HL-60 (cell line): ENCODE measurements at regions not wholly inside any gene's neighbourhood (a gene's known extent, or its start where the extent isn't known, plus 50 kb on each side); places are given as distances from the start of the nearest gene placed in this dataset.

ENCODE experiments used
- DNase-seq, 2 experiments: peaks; one replicate each; pipeline ENCODE4 v3.0.0-alpha.2; 2010 to 2020; ENCODE audit warnings: low read depth in 1 of 2, low spot score in 1 of 2
- H3K27ac ChIP-seq: fragments of 250-450 bp; sonication (Bioruptor Pico); replicated peaks from 2 replicates; pipeline ENCODE4 v1.5.1; 2020; ENCODE audit warnings: mild to moderate bottlenecking, moderate library complexity
- H3K27me3 ChIP-seq: fragments of 250-450 bp; sonication (Bioruptor Pico); 2 replicates; pipeline ENCODE4 v1.5.1; 2021; ENCODE audit warnings: mild to moderate bottlenecking, moderate library complexity; ENCODE audit not compliant: insufficient read depth, poor library complexity, severe bottlenecking
- H3K4me3 ChIP-seq: replicated peaks from 2 replicates; pipeline ENCODE4 v1.5.1; 2011; ENCODE audit warnings: mild to moderate bottlenecking, control low read depth, low read length; ENCODE audit not compliant: insufficient read depth
- GABPA ChIP-seq: IDR thresholded peaks from 2 replicates; pipeline ENCODE4 v1.6.1; 2012; ENCODE audit warnings: low read depth
- POLR2AphosphoS5 ChIP-seq: IDR thresholded peaks from 2 replicates; pipeline ENCODE4 v1.6.1; 2012; ENCODE audit warnings: low read depth
- SPI1 ChIP-seq: IDR thresholded peaks from 2 replicates; pipeline ENCODE4 v1.6.1; 2012; ENCODE audit warnings: low read depth, mild to moderate bottlenecking, borderline replicate concordance
- TF ChIP-seq, protein P1 (sequence below): IDR thresholded peaks from 2 replicates; pipeline ENCODE4 v1.6.1; 2012; ENCODE audit warnings: low read depth; ENCODE audit not compliant: insufficient replicate concordance
- TF ChIP-seq, protein P2 (sequence below): IDR thresholded peaks from one replicate; pipeline ENCODE4 v1.5.1; 2011; ENCODE audit warnings: low read length, control low read depth, inconsistent platforms; ENCODE audit not compliant: insufficient read depth

DNA sequence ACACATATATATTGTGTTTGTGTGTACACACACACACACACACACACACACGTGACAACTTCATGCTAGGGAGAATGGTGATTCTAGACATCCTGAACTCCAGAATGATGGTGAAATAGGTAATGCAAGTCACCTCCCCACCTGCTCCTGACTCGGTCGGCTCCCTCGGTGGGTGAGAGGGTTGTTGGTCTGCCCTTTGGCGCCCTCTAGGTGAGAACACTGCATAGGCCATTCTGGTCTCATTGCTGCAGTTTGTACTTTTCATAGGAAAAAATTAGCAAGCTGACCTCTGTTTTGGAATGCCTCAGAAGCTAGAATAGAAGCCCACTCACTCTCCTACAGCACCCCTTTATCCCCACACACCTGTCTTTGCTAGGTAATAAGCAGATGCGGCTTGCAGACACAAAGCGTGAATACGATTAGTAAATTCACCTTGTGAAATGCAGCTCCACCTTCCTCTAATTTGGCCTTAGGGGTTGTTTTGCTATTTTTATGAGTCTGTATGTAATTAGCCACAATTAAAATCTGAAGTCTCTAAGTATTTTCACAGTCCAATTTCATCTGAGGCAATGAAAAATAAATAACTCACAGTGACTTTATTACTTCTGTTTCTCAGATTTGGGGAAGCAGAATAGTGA is 130.0 kb upstream of the KCNJ15 start:
- Histone ChIP-seq H3K27me3 (peaks cover 3% of the 10 kb centered on the region), H3K4me3 (no peak overlapping the region), H3K27ac (no peak overlapping the region)
- peak; percentile 12 to 54 for DNase-seq
- TF ChIP-seq, protein P1, sequence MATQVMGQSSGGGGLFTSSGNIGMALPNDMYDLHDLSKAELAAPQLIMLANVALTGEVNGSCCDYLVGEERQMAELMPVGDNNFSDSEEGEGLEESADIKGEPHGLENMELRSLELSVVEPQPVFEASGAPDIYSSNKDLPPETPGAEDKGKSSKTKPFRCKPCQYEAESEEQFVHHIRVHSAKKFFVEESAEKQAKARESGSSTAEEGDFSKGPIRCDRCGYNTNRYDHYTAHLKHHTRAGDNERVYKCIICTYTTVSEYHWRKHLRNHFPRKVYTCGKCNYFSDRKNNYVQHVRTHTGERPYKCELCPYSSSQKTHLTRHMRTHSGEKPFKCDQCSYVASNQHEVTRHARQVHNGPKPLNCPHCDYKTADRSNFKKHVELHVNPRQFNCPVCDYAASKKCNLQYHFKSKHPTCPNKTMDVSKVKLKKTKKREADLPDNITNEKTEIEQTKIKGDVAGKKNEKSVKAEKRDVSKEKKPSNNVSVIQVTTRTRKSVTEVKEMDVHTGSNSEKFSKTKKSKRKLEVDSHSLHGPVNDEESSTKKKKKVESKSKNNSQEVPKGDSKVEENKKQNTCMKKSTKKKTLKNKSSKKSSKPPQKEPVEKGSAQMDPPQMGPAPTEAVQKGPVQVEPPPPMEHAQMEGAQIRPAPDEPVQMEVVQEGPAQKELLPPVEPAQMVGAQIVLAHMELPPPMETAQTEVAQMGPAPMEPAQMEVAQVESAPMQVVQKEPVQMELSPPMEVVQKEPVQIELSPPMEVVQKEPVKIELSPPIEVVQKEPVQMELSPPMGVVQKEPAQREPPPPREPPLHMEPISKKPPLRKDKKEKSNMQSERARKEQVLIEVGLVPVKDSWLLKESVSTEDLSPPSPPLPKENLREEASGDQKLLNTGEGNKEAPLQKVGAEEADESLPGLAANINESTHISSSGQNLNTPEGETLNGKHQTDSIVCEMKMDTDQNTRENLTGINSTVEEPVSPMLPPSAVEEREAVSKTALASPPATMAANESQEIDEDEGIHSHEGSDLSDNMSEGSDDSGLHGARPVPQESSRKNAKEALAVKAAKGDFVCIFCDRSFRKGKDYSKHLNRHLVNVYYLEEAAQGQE, result no peak
- TF ChIP-seq, protein P2, sequence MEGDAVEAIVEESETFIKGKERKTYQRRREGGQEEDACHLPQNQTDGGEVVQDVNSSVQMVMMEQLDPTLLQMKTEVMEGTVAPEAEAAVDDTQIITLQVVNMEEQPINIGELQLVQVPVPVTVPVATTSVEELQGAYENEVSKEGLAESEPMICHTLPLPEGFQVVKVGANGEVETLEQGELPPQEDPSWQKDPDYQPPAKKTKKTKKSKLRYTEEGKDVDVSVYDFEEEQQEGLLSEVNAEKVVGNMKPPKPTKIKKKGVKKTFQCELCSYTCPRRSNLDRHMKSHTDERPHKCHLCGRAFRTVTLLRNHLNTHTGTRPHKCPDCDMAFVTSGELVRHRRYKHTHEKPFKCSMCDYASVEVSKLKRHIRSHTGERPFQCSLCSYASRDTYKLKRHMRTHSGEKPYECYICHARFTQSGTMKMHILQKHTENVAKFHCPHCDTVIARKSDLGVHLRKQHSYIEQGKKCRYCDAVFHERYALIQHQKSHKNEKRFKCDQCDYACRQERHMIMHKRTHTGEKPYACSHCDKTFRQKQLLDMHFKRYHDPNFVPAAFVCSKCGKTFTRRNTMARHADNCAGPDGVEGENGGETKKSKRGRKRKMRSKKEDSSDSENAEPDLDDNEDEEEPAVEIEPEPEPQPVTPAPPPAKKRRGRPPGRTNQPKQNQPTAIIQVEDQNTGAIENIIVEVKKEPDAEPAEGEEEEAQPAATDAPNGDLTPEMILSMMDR, result peak; percentile 76
- TF ChIP-seq POLR2AphosphoS5, result no peak

DNA sequence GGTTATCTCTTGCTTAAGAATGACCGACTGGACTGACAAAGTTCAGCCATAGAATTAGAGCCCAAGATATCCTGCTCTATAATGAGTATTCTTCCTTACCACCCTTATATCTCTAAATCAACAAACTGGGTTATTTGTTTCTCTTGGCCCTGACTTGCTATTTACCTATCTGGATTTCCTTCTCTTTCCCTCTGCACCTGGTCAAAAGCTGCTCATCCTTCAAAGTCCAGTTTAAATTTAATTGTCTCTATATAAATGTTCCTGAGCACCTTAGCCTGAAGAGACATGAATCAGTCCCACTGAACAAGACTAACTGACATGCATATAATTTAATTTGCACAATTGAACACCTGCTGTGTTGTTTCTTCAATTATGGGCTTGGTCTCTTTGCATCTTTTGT is 127.1 kb upstream of the KCNJ15 start:
- no peak overlapping the region for H3K27ac ChIP-seq
- DNase-seq, result no peak
- H3K27me3 ChIP-seq, result peaks cover 3% of the 10 kb centered on the region
- TF ChIP-seq, protein P2, result no peak
- TF ChIP-seq SPI1 (no peak), GABPA (no peak), POLR2AphosphoS5 (no peak)
- TF ChIP-seq, protein P1, result no peak
- H3K4me3 ChIP-seq, result no peak overlapping the region

DNA sequence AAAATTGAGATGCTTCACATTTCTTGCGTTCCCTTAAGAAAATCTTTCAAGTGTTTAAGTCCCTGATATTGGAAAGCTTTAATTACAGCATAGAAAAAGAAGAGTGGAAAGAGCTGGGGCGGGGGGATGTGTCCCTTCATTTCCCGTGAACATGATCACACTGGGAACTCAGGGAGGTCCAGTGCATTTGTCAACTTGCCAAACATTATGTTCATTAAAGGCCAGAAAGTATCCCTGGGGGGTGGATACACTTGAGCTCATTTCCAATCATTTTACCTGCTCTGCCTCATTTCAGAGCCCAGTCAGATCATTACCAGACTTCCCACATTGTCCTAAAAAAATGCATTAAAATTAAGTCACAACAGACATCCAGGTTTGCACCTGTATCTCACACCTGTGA is 123.6 kb upstream of the KCNJ15 start:
- H3K27ac ChIP-seq, result no peak overlapping the region
- H3K27me3 ChIP-seq, result no peaks in the 10 kb centered on the region

More for the DNA sequence above, 123.6 kb upstream of the KCNJ15 start:
- no peak for DNase-seq
- TF ChIP-seq, protein P1, result no peak
- TF ChIP-seq, protein P2, result no peak
- TF ChIP-seq GABPA, result no peak
- no peak for TF ChIP-seq POLR2AphosphoS5
- TF ChIP-seq SPI1, result no peak
- no peak overlapping the region for H3K4me3 ChIP-seq
